GM12878 (cell line): ENCODE measurements at regions not wholly inside any gene's neighbourhood (a gene's known extent, or its start where the extent isn't known, plus 50 kb on each side); places are given as distances from the start of the nearest gene placed in this dataset.

ENCODE experiments used
- CEBPB ChIP-seq, 2 experiments: fragments of 150-350 bp in 1 of 2; IDR thresholded peaks; 2 replicates each; pipeline ENCODE4 v1.6.1; 2012 to 2014; ENCODE audit warnings: low read depth in 2 of 2, low read length in 2 of 2, borderline replicate concordance in 1 of 2, inconsistent platforms in 1 of 2
- ESRRA ChIP-seq: IDR thresholded peaks from 2 replicates; pipeline ENCODE4 v1.6.1; 2012; ENCODE audit warnings: mild to moderate bottlenecking, low read length, improper control_type of control experiment
- EZH2 ChIP-seq: IDR thresholded peaks from 2 replicates; pipeline ENCODE4 v1.6.1; 2012; ENCODE audit warnings: low read depth, mild to moderate bottlenecking, control low read depth, inconsistent platforms, low read length, borderline replicate concordance; ENCODE audit not compliant: control insufficient read depth
- FOXM1 ChIP-seq: IDR thresholded peaks from 2 replicates; pipeline ENCODE4 v1.6.1; 2012; ENCODE audit warnings: low read depth, mild to moderate bottlenecking, inconsistent platforms, low read length, moderate library complexity
- HCFC1 ChIP-seq: fragments of 150-350 bp; IDR thresholded peaks from 2 replicates; pipeline ENCODE4 v1.6.1; 2014; ENCODE audit warnings: low read length
- JUNB ChIP-seq: IDR thresholded peaks from 2 replicates; pipeline ENCODE4 v1.6.1; 2016; ENCODE audit warnings: antibody characterized with exemption, mild to moderate bottlenecking
- NFYB ChIP-seq: IDR thresholded peaks from 2 replicates; pipeline ENCODE4 v1.6.1; 2011; ENCODE audit warnings: low read depth, mild to moderate bottlenecking, low read length, improper control_type of control experiment, moderate library complexity; ENCODE audit not compliant: insufficient read depth
- RFX5 ChIP-seq: IDR thresholded peaks from 2 replicates; pipeline ENCODE4 v1.6.1; 2011; ENCODE audit warnings: low read depth, low read length, improper control_type of control experiment

- TF ChIP-seq CEBPB (IDR thresholded peaks at IDR 0.05; ENCODE audit: borderline replicate concordance in 1 of 2, low read depth in 2 of 2, low read length in 2 of 2): no peak
- TF ChIP-seq ESRRA: no peak
- TF ChIP-seq EZH2: no peak
- TF ChIP-seq NFYB: no peak
- TF ChIP-seq HCFC1: no peak
- TF ChIP-seq RFX5: no peak
- TF ChIP-seq FOXM1: no peak
- TF ChIP-seq JUNB: no peak
These were observed 65.1 kb upstream of the ST8SIA6 start for GRCh38 chr10:17519457-17519856.
